IPS DF 4.7 (cell line): ENCODE measurements at regions not wholly inside any gene's neighbourhood (a gene's known extent, or its start where the extent isn't known, plus 50 kb on each side); places are given as distances from the start of the nearest gene placed in this dataset.
A peak's percentile ranks its signal among the peaks of the same experiment; 100 is the strongest.

ENCODE experiments used
- DNase-seq: peaks from one replicate; pipeline ENCODE4 v3.0.0-alpha.2; 2013; ENCODE audit warnings: low spot score; ENCODE audit errors: extremely low read depth

- DNase-seq = no peak
These were observed 545.6 kb upstream of the MEF2C start for GRCh38 chr5:89428624-89429023.

GRCh38 chr5:89425062-89425461 is 542.1 kb upstream of the MEF2C start:
- no peak for DNase-seq

GRCh38 chr5:89421035-89421434 is 538.1 kb upstream of the MEF2C start:
- DNase-seq = no peak

GRCh38 chr5:89418407-89419085 is 535.6 kb upstream of the MEF2C start:
- no peak for DNase-seq

- no peak for DNase-seq
These were observed 535.0 kb upstream of the MEF2C start for GRCh38 chr5:89417990-89418389.

- DNase-seq = no peak
These were observed 534.5 kb upstream of the MEF2C start for GRCh38 chr5:89417515-89417914.

- DNase-seq = no peak
These were observed 528.9 kb upstream of the MEF2C start for GRCh38 chr5:89411891-89412290.

GRCh38 chr5:89407054-89407453 is 524.1 kb upstream of the MEF2C start:
- DNase-seq = no peak

- DNase-seq = no peak
These were observed 518.7 kb upstream of the MEF2C start for GRCh38 chr5:89401659-89402058.

- DNase-seq = no peak
These were observed 518.0 kb upstream of the MEF2C start for GRCh38 chr5:89401012-89401411.

- no peak for DNase-seq
These were observed 516.6 kb upstream of the MEF2C start for GRCh38 chr5:89399548-89399947.

GRCh38 chr5:89397096-89397495 is 514.1 kb upstream of the MEF2C start:
- no peak for DNase-seq

- DNase-seq = no peak
These were observed 513.4 kb upstream of the MEF2C start for GRCh38 chr5:89396278-89396954.

GRCh38 chr5:89395111-89395510 is 512.1 kb upstream of the MEF2C start:
- DNase-seq = no peak

- no peak for DNase-seq
These were observed 505.9 kb upstream of the MEF2C start for GRCh38 chr5:89388872-89389271.

GRCh38 chr5:89384391-89384790 is 501.4 kb upstream of the MEF2C start:
- DNase-seq = peak; percentile 9

GRCh38 chr5:89380635-89381034 is 497.7 kb upstream of the MEF2C start:
- no peak for DNase-seq

GRCh38 chr5:89377767-89378455 is 494.9 kb upstream of the MEF2C start:
- no peak for DNase-seq

GRCh38 chr5:89374818-89375521 is 492.0 kb upstream of the MEF2C start:
- no peak for DNase-seq

GRCh38 chr5:89374144-89374784 is 491.3 kb upstream of the MEF2C start:
- DNase-seq = no peak

GRCh38 chr5:89372176-89372575 is 489.2 kb upstream of the MEF2C start:
- DNase-seq = no peak
